Hematopoietic multipotent progenitor cell treated with erythropoietin and hydrocortisone succinate and interleukin-3 and kit ligand, for 6 days (in vitro differentiated cells): ENCODE measurements at regions not wholly inside any gene's neighbourhood (a gene's known extent, or its start where the extent isn't known, plus 50 kb on each side); places are given as distances from the start of the nearest gene placed in this dataset.

Experiments
- DNase-seq: peaks from one replicate; pipeline ENCODE4 v3.0.0-alpha.2; 2015

DNA sequence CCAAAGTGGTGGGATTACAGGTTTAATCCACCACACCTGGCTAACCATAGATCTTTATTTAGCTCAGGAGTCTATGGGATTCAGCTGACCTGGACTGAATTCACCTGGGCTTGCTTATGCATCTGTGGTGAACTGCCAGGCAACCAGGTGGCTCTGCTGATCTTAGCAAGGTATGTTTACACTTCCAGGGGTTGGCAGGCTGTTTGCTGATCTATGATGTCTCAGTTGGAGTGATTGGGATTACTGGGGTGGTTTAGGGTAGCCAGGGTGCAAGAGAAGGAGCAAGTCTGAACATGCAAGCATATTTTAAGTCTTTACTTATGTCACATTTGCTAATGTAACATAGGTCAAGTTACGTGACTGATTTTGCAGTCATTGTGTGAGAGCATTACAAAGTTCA lies 63.6 kb upstream of the JAK2 start:
- DNase-seq = no peak

DNA sequence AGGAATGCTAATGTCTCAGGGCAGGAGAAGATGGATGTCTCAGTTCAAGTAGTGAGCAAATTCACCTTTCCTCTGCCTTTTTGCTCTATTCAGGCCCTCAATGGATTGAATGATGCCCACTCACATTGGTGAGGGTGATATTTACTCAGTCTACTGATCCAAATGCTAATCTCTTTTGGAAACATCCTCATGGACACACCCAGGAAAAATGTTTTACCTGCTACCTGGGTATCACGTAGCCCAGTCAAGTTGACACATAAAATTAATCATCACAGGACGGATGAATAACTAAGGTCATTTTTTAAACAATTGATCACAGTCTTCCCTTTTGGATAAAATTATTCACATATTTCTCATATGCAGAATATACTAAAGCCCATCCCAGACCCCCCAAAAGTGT lies 63.0 kb upstream of the JAK2 start:
- no peak for DNase-seq

DNA sequence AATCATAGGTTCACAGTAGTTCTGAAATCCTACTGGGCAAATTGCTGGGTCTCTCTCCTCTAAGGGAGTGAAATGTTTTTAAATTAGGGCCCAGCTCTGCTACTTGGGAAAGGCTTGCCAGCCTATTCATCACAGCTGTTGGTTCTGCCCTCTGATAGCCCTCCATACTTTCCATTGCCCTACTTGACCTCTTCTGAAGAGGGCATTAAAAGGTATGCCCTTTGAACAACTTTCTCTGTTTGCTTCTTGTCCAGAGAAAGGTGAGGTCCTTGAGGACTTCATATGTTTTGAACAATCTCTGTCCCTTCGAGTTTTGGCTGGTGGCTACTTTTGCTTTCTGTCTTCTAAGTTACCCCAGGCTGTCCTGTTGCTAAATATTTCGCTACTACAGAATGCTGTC lies 62.3 kb upstream of the JAK2 start:
- no peak for DNase-seq

DNA sequence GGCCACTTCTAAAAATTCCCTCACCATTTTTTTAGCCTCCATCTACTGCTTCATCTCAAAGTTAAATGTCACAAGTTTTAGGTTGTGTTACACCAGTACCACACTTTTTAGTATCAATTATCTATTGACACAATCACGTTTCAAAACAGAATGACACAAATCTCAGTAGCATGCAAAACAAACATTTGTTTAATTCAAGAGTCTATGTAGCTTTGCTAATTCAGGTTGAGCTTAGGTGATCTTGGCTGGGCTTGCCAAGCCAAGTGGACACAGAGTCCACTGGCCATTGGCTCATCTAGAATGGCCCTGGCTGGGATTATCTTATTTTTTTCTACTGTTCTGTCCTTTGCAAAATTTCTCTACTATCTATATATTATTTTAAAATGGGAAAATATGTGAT lies 61.9 kb upstream of the JAK2 start:
- no peak for DNase-seq

DNA sequence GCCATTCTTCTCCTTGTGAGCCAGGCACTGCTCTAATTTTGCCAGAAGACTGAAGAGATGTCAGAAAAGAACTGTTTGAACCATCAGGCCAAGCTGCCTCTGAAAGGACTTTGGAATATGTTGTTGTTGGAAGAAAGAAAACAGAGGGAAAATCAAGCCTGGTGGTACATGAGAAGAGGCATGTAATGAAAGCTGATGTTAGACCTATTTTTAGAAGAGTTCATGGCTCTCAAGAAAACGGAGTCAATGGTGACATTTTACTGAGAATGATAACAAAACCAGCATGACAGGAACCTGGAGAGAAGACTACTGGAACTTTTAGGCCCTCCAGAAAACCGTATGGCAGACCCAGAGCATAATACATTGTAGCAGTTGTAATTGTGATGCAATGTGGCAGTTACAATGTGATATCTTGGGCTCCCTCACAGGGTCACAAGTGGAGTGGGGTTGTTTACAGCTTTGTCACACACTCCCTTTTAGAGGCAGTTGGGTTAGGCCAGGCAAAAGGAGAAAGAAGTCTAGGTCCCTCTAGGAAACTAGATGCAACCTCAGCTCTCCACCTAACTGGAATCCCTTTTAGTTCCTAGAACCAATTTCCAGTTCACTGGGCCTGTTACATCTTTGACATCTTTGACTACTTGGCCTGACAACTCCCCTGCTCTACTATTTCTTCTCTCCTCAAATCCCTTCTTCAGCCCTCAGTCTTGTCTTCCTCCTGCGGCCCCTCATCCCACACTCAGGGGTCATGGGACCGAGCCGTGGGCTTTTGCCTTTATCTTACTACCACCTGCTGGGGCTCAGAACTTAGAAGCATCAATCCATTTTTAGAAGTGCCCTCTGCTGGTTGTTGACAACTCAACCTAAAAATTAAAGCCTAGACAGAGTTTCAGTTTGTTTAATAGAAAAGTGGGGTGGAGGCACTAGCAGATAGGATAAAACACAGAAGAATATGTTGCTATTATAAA lies 61.2 kb upstream of the JAK2 start:
- peak; percentile 88 for DNase-seq

DNA sequence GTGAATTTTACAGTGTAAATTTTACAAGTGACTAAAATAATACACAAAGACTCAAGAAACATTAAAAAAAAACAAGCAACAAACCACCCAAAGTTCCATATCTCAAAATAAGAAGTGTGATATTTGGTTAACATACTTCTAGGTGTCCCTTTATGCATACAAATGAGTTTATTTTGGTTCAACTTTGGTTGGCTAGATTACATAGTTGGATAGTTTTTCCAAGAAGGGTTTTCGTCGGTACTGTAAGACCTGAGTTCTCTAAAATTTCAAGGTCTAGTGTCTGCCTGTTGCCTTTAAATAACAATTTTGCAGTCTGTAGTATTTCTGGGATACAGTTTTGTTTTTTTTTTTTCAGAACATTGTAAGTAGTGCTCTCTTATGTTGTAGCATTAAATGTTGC lies 58.8 kb upstream of the JAK2 start:
- DNase-seq = no peak

DNA sequence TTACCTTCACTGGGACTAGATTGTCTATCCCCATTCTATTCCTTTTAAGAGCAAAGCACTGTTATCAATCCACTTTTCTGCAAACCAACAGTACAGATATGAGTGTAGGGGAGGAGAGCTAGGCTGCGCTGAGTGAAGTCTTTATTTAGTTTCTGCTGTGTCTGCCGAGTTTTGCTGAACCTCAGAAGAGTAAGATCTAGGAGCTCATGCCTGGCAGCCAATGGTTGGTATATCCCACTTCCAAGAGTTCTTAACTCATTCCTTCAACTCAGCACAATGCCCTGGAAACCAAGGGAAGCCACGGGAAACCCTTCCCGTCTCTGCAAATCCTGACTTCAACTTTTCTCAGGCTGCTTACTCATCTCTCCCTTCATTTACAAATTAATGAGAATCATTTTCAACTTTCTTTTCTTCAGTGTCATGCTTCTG lies 58.0 kb upstream of the JAK2 start:
- DNase-seq = peak; percentile 32

DNA sequence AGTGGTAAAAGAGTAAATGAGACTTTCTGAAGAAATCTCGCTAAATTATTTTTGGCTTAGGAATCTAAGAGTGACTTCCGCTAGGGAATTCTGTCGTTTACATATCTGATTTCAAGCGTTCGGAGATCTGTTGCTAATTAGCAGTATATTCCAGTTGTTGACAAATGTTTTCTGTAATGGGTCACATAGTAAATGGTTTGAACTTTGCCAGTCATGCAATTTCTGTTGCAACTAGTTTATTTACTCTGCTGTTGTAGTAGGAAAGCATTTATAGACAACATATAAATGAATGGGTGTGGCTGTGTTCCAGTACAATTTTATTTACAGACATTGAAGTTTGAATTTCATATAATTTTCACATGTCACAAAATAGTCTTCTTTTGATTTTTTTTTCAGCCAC lies 57.4 kb upstream of the JAK2 start:
- no peak for DNase-seq

DNA sequence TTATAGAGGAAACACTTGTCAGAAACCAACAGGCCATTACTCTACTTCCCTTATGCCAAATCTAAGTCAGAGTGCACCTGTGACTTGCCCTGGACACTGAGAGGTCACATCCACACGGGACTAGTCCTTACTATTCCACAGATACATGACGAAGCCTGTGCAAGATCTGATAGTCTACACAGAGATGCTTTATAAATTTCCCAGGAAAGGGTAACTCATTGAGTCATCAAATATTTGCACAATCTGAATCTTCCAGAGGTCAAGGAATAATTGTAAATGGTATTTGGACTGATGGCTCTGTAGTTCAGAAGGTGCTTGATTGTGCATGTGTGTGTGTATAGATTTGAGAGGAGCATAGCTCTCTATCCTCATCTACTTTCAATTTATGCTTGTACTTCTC lies 55.2 kb upstream of the JAK2 start:
- DNase-seq = no peak

DNA sequence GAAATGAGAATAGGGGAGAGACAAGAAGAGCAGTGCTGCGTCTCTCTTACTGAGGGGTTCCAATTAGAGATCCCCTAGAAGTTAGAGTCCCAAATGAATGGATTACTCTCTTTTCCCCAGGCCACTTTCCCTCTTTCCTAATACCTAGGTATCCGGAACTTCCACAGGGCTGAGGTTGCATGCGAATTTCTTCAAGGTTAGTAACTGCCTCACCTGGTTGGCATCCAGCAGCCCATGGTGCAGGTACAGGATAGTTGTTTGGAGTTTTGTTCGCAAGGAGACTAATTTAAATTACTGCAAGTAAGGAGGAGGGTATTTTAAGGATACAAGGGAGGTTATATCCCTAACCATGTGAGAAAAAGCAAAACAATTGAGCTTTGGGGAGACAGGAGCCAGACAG lies 52.4 kb upstream of the JAK2 start:
- DNase-seq = no peak

DNA sequence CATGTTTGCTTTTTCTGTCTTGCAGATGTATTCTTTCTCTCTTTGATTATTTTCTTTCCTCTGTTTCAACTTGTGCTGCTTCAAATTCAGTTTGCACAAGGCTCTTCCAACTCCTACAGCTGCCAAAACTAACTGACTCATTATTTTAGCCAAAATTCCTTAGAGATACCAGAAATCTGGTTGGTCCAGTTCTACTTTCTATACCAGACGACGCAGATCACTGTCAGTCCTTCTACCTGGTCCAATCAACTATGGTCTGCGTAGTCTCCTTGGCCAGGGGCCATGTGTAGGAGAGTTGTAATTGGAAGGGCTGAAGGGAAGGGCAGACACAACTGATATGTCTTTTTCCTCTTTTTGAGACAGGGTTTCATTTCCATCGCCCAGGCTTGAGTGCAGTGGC lies 51.9 kb upstream of the JAK2 start:
- no peak for DNase-seq

DNA sequence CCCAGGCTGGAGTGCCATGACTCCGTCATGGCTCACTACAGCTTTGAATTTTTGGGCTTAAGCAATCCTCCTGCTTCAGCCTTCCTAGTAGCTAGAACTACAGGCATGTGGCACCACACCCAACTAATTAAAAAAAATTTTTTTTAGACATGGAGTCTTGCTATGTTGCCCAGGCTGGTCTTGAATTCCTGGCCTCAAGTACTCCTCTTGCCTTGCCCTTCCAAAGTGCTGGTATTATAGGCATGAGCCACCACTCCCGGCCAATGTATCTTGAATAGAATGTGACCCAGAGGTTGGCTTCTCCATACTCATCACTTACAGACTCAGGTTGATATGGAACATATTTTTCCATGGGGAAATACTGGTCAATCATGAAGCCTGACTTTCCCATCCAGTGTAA lies 51.2 kb upstream of the JAK2 start:
- DNase-seq = no peak

DNA sequence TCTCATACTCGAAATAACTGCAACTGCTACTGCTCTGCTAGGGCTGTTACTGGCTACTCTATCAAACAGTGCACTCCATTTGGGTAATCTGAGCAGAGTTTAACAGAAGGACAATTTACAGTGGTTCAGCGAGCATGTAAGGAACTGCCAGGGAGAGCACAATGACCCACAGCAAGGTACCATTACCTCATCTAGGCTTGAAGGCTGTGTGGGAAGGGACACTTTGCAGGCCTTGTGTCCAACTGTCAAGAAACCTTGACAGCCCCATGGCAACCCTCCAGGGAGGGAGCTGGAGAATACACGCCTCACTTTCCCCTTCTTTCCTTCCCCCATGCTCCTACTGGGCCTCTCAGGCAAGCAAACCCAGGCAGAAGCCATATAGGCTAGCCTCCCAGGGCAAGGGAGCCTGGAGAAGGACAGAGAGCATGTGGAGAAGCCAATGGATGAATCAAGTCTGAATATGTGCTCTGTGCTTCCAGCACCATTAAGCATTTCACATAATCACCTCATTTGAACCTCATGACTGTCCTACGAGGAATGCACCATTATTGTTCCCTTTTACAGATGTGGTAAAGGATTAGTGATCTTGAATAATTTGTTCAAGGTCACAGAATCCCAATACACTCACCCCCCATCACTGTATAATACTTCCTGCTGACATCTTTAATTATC lies 49.9 kb upstream of the JAK2 start:
- DNase-seq = no peak
